ENCODE measurements at regions not wholly inside any gene's neighbourhood (a gene's known extent, or its start where the extent isn't known, plus 50 kb on each side); places are given as distances from the start of the nearest gene placed in this dataset.

DNA sequence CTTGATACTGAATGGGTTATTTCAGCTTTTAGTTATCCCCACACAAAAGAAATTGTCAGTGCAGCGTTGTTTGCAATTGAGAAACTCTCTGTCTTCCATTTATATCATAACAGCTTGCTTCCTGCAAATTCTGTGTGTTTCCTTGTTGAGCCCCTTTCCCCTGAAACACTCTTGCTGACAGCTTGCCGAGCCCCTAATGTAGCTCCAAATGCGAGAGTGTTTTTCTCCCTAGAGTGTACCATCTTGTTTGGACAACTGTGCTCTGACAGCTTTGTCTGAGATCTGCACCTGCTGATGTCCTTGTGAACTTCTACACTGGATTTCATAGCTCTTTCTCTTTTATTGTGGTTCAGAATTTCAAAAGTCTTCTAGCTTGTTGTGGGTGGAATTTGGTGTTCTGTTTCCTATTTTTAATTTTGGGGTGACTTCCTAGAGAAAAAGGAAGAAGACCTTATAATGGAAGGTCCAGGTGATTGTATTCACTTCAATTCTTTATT, 343.5 kb downstream of the PDCD6IP start:
- no peaks in the 10 kb centered on the region for H3K27me3 ChIP-seq
- no peaks in the 10 kb centered on the region for H3K36me3 ChIP-seq
- TF ChIP-seq, protein P1, sequence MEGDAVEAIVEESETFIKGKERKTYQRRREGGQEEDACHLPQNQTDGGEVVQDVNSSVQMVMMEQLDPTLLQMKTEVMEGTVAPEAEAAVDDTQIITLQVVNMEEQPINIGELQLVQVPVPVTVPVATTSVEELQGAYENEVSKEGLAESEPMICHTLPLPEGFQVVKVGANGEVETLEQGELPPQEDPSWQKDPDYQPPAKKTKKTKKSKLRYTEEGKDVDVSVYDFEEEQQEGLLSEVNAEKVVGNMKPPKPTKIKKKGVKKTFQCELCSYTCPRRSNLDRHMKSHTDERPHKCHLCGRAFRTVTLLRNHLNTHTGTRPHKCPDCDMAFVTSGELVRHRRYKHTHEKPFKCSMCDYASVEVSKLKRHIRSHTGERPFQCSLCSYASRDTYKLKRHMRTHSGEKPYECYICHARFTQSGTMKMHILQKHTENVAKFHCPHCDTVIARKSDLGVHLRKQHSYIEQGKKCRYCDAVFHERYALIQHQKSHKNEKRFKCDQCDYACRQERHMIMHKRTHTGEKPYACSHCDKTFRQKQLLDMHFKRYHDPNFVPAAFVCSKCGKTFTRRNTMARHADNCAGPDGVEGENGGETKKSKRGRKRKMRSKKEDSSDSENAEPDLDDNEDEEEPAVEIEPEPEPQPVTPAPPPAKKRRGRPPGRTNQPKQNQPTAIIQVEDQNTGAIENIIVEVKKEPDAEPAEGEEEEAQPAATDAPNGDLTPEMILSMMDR (IDR thresholded peaks at IDR 0.05): no peak
- H3K9me3 ChIP-seq: no peaks in the 10 kb centered on the region
- H3K4me3 ChIP-seq: no peak overlapping the region
- intact Hi-C loops (cut with DNase I; ENCODE audit: low total_unique reads): no loop called here
- no peaks in the 10 kb centered on the region for H3K4me1 ChIP-seq
- H3K27ac ChIP-seq: no peak overlapping the region
- DNase-seq: no peak

- Histone ChIP-seq H3K9me3 (no peaks in the 10 kb centered on the region), H3K4me3 (no peak overlapping the region), H3K27me3 (no peaks in the 10 kb centered on the region), H3K36me3 (no peaks in the 10 kb centered on the region), H3K4me1 (no peaks in the 10 kb centered on the region), H3K27ac (no peak overlapping the region)
- intact Hi-C loops (cut with DNase I; ENCODE audit: low total_unique reads): no loop called here
- no peak for DNase-seq
- TF ChIP-seq, protein P1 (IDR thresholded peaks at IDR 0.05): no peak
Measured at GRCh38 chr3:34145796-34146195, 347.4 kb downstream of the PDCD6IP start.

DNA sequence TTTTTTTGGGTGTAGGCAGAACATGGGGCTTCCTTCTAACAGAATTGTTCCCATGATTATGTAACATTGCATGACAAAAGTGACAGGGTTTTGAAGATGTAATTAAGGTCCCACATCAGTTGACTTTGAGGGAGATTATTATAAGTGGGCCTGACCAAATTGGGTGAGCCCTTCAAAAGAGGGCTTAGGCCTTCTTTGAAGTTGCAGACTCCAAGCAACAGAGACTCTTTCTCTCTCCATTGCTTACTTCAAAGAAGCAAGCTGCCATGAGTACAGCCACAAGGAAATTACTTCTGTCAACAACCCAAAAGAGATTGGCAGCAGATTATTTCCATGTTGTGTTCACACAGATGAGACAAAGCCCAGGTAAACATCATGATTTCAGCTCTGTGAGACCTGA, 348.2 kb downstream of the PDCD6IP start:
- H3K4me3 ChIP-seq: no peak overlapping the region
- DNase-seq: no peak
- H3K27ac ChIP-seq: no peak overlapping the region
- no peaks in the 10 kb centered on the region for H3K27me3 ChIP-seq
- TF ChIP-seq, protein P1 (IDR thresholded peaks at IDR 0.05): no peak
- no peaks in the 10 kb centered on the region for H3K36me3 ChIP-seq
- intact Hi-C loops (cut with DNase I; ENCODE audit: low total_unique reads): no loop called here
- H3K4me1 ChIP-seq: no peaks in the 10 kb centered on the region
- no peaks in the 10 kb centered on the region for H3K9me3 ChIP-seq

DNA sequence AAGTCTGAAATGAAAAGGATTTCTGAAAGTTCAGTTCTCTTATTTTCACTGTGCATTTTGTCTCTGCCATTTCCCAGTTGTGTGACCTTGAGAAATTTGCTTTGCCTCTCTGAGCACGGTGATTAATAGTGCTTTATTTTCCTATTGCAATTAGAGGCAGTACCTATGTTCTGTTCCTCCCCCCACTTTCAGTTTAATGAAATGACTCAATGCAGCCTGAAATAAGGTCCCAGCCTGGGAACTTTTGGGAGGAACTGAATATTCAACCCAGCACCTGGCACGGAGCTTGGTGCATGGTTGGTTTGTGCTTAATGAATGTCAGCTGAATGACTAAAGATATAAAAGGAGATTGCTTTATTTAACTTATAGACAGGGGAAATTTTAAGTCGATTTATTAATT, 352.6 kb downstream of the PDCD6IP start:
- no peak for DNase-seq
- H3K4me3 ChIP-seq: no peak overlapping the region
- no peaks in the 10 kb centered on the region for H3K36me3 ChIP-seq

DNA sequence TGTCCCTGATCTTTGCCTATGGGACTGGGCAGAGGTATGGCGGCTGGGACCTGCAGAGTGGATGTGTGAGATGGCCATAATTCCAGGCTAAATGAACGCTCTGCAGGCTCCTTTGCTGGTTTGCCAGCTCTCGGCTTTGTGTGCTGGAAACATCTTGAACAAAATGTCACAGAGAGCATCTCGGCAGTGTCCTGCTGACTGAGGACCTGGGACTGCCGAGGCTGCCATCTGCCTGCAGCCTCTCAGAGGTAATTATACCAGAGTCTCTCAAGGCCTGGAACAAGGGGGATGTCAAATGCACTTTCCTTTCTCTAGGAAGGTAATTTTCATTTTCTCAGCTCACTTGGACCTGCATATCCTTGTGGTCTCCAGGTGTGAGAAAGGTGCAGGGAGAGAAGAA, 354.2 kb downstream of the PDCD6IP start:
- Histone ChIP-seq H3K36me3 (no peaks in the 10 kb centered on the region), H3K4me3 (no peak overlapping the region), H3K4me1 (peaks cover 0 to 10% (median 0%) of the 10 kb centered on the region in 4 donors), H3K27me3 (no peaks in the 10 kb centered on the region), H3K27ac (no peak overlapping the region), H3K9me3 (no peaks in the 10 kb centered on the region)
- DNase-seq: no peak
- intact Hi-C loops (cut with DNase I; ENCODE audit: low total_unique reads): no loop called here
- TF ChIP-seq, protein P1 (IDR thresholded peaks at IDR 0.05): no peak

More for the DNA sequence above, 352.6 kb downstream of the PDCD6IP start:
- H3K27ac ChIP-seq: no peak overlapping the region
- TF ChIP-seq, protein P1 (IDR thresholded peaks at IDR 0.05): no peak
- intact Hi-C loops (cut with DNase I; ENCODE audit: low total_unique reads): no loop called here
- H3K9me3 ChIP-seq: no peaks in the 10 kb centered on the region
- H3K4me1 ChIP-seq: no peaks in the 10 kb centered on the region
- H3K27me3 ChIP-seq: no peaks in the 10 kb centered on the region

GRCh38 chr3:34155108-34155507, 356.7 kb downstream of the PDCD6IP start:
- H3K4me1 ChIP-seq: peaks cover 0 to 10% (median 0%) of the 10 kb centered on the region in 4 donors
- no peaks in the 10 kb centered on the region for H3K9me3 ChIP-seq
- no peak overlapping the region for H3K27ac ChIP-seq
- DNase-seq: no peak
- H3K36me3 ChIP-seq: no peaks in the 10 kb centered on the region
- H3K27me3 ChIP-seq: no peaks in the 10 kb centered on the region
- intact Hi-C loops (cut with DNase I; ENCODE audit: low total_unique reads): no loop called here
- TF ChIP-seq, protein P1 (IDR thresholded peaks at IDR 0.05): no peak
- no peak overlapping the region for H3K4me3 ChIP-seq
